Inflammatory macrophage (primary cell): ENCODE measurements at regions not wholly inside any gene's neighbourhood (a gene's known extent, or its start where the extent isn't known, plus 50 kb on each side); places are given as distances from the start of the nearest gene placed in this dataset.
"Not testable (repeated sequence)": the region's sequence is repeated elsewhere in the genome, so short reads cannot be mapped to it uniquely, and the experiment has no call there.

ENCODE experiments used
- DNase-seq, 2 donors: peaks; one replicate each; pipeline ENCODE4 v3.0.0-alpha.2; 2020 to 2022

GRCh38 chr4:149987330-149988086 lies 90.7 kb upstream of the DCLK2 start:
- no peak for DNase-seq

GRCh38 chr4:149988087-149988410 lies 90.2 kb upstream of the DCLK2 start:
- no peak for DNase-seq

GRCh38 chr4:149993030-149993429 lies 85.2 kb upstream of the DCLK2 start:
- no peak for DNase-seq

- no peak for DNase-seq
Observed at GRCh38 chr4:149995134-149995756, 83.0 kb upstream of the DCLK2 start.

GRCh38 chr4:149997881-149998421 lies 80.3 kb upstream of the DCLK2 start:
- DNase-seq = peak; percentile 16 to 30

- DNase-seq = peak; percentile 46 to 58
Observed at GRCh38 chr4:149999485-150000074, 78.7 kb upstream of the DCLK2 start.

- no peak for DNase-seq
Observed at GRCh38 chr4:150001815-150002214, 76.4 kb upstream of the DCLK2 start.

GRCh38 chr4:150002561-150002960 lies 75.7 kb upstream of the DCLK2 start:
- no peak for DNase-seq

- DNase-seq = no peak
Observed at GRCh38 chr4:150004481-150004880, 73.8 kb upstream of the DCLK2 start.

- no peak for DNase-seq
Observed at GRCh38 chr4:150005537-150005936, 72.7 kb upstream of the DCLK2 start.

GRCh38 chr4:150006197-150006596 lies 72.0 kb upstream of the DCLK2 start:
- no peak for DNase-seq

- DNase-seq = no peak
Observed at GRCh38 chr4:150007512-150007911, 70.7 kb upstream of the DCLK2 start.

- no peak for DNase-seq
Observed at GRCh38 chr4:150008546-150008945, 69.7 kb upstream of the DCLK2 start.

GRCh38 chr4:150009533-150009932 lies 68.7 kb upstream of the DCLK2 start:
- DNase-seq = no peak

GRCh38 chr4:150010525-150011126 lies 67.6 kb upstream of the DCLK2 start:
- peak; percentile 35 to 44 for DNase-seq

- no peak for DNase-seq
Observed at GRCh38 chr4:150012851-150013360, 65.3 kb upstream of the DCLK2 start.

- not testable (repeated sequence) for DNase-seq
Observed at GRCh38 chr4:150015910-150016309, 62.3 kb upstream of the DCLK2 start.

GRCh38 chr4:150016621-150017020 lies 61.6 kb upstream of the DCLK2 start:
- peak; percentile 59 to 68 for DNase-seq

GRCh38 chr4:150018257-150018656 lies 60.0 kb upstream of the DCLK2 start:
- DNase-seq = no peak

- DNase-seq = no peak
Observed at GRCh38 chr4:150021483-150021882, 56.8 kb upstream of the DCLK2 start.

- no peak for DNase-seq
Observed at GRCh38 chr4:150023489-150023888, 54.8 kb upstream of the DCLK2 start.

GRCh38 chr4:150026987-150027386 lies 51.3 kb upstream of the DCLK2 start:
- not testable (repeated sequence) for DNase-seq
